Mesendoderm (in vitro differentiated cells): ENCODE measurements at regions not wholly inside any gene's neighbourhood (a gene's known extent, or its start where the extent isn't known, plus 50 kb on each side); places are given as distances from the start of the nearest gene placed in this dataset.
A peak's percentile ranks its signal among the peaks of the same experiment; 100 is the strongest.

Experiments
- DNase-seq: peaks from one replicate; pipeline ENCODE4 v3.0.0; 2013
- H2AK5ac ChIP-seq: 2 replicates; pipeline ENCODE4 v1.6.1; 2013; ENCODE audit warnings: low read length, inconsistent platforms
- H2BK120ac ChIP-seq: 2 replicates; pipeline ENCODE4 v1.6.1; 2013; ENCODE audit warnings: low read depth, mild to moderate bottlenecking, low read length, moderate library complexity, mixed read lengths
- H2BK15ac ChIP-seq: replicated peaks from 2 replicates; pipeline ENCODE4 v1.6.1; 2013; ENCODE audit warnings: low read depth, mild to moderate bottlenecking, moderate library complexity
- H2BK5ac ChIP-seq: 2 replicates; pipeline ENCODE4 v1.6.1; 2013; ENCODE audit warnings: low read length, inconsistent platforms
- H3K18ac ChIP-seq: 2 replicates; pipeline ENCODE4 v1.6.1; 2013; ENCODE audit warnings: mild to moderate bottlenecking, low read length, mixed read lengths
- H3K23ac ChIP-seq: one replicate; pipeline ENCODE4 v1.6.1; 2013; ENCODE audit warnings: low read length
- H3K27ac ChIP-seq: 2 replicates; pipeline ENCODE4 v1.5.1; 2013; ENCODE audit warnings: low read depth, mild to moderate bottlenecking, inconsistent platforms, low read length, moderate library complexity
- H3K27me3 ChIP-seq: 2 replicates; pipeline ENCODE4 v1.6.1; 2013; ENCODE audit warnings: low read length, control low read depth, mild to moderate bottlenecking, inconsistent platforms; ENCODE audit not compliant: insufficient read depth, poor library complexity
- H3K36me3 ChIP-seq: 2 replicates; pipeline ENCODE4 v1.6.1; 2013; ENCODE audit warnings: low read length, inconsistent platforms; ENCODE audit not compliant: control insufficient read depth, insufficient read depth
- H3K4ac ChIP-seq: one replicate; pipeline ENCODE4 v1.6.1; 2013; ENCODE audit warnings: low read depth, mild to moderate bottlenecking, low read length, moderate library complexity
- H3K4me1 ChIP-seq: 2 replicates; pipeline ENCODE4 v1.6.1; 2013; ENCODE audit warnings: low read depth, low read length, inconsistent platforms; ENCODE audit not compliant: control insufficient read depth
- H3K4me2 ChIP-seq: 2 replicates; pipeline ENCODE4 v1.6.1; 2013; ENCODE audit warnings: low read length
- H3K4me3 ChIP-seq: 2 replicates; pipeline ENCODE4 v1.5.1; 2013; ENCODE audit warnings: mild to moderate bottlenecking, low read length
- H3K56ac ChIP-seq: one replicate; pipeline ENCODE4 v1.6.1; 2013; ENCODE audit warnings: low read length
- H3K79me1 ChIP-seq: 2 replicates; pipeline ENCODE4 v1.6.1; 2013; ENCODE audit warnings: low read length, inconsistent platforms
- H3K79me2 ChIP-seq: 2 replicates; pipeline ENCODE4 v1.6.1; 2013; ENCODE audit warnings: mild to moderate bottlenecking, low read length; ENCODE audit not compliant: control insufficient read depth, insufficient read depth
- H3K9ac ChIP-seq: 2 replicates; pipeline ENCODE4 v1.6.1; 2013; ENCODE audit warnings: low read length, inconsistent platforms
- H4K5ac ChIP-seq: one replicate; pipeline ENCODE4 v1.6.1; 2013; ENCODE audit warnings: low read length
- H4K8ac ChIP-seq: one replicate; pipeline ENCODE4 v1.6.1; 2013; ENCODE audit warnings: low read depth, mild to moderate bottlenecking, control low read depth, low read length, moderate library complexity
- WGBS: extraction: QIAGEN DNeasy Blood & Tissue Kit; methylation state at CpG from one replicate; pipeline ENCODE4 v1.1.7; 2013; ENCODE audit warnings: low lambda C conversion rate, missing lambda C conversion rate; ENCODE audit not compliant: insufficient coverage; ENCODE audit errors: extremely low coverage; 5-methylcytosine and 5-hydroxymethylcytosine counted together

DNA sequence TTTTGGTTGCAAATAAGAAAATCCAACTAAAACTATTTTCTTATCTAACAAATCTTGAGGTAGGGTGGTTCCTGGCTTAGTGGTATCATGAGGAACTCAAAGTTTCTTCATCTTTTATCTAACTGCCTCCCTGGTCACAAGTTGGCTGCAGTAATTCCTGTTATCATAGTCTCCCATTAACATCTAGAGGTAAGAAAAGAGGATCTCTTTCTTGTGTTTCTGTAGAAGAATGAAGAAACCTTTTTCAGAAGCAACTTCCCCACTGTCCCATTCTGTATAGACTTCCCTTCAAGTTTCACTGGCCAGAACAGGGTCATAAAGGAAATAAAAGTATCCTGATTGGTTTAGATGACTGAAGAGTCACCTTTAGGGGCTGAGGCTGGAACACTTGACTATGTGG, 81.8 kb upstream of the ELL2 start:
- Histone ChIP-seq H2BK120ac (no peak overlapping the region), H4K8ac (no peak overlapping the region), H3K79me1 (no peaks in the 10 kb centered on the region), H3K4ac (no peak overlapping the region), H3K36me3 (no peaks in the 10 kb centered on the region), H3K79me2 (no peaks in the 10 kb centered on the region), H3K27ac (no peak overlapping the region), H3K18ac (no peak overlapping the region), H2AK5ac (no peak overlapping the region), H3K27me3 (no peaks in the 10 kb centered on the region), H3K4me3 (no peak overlapping the region), H2BK15ac (no peak overlapping the region), H4K5ac (no peak overlapping the region), H3K9ac (no peak overlapping the region), H3K56ac (no peak overlapping the region), H3K23ac (no peak overlapping the region), H3K4me1 (no peaks in the 10 kb centered on the region), H3K4me2 (no peak overlapping the region), H2BK5ac (no peak overlapping the region)
- no peak for DNase-seq

GRCh38 chr5:96037128-96037527, 75.5 kb upstream of the ELL2 start:
- H3K79me2 ChIP-seq: no peaks in the 10 kb centered on the region
- H3K23ac ChIP-seq: no peak overlapping the region
- H4K5ac ChIP-seq: no peak overlapping the region
- no peak overlapping the region for H3K27ac ChIP-seq
- H3K4me3 ChIP-seq: no peak overlapping the region
- no peak overlapping the region for H3K18ac ChIP-seq
- H3K36me3 ChIP-seq: no peaks in the 10 kb centered on the region
- no peak overlapping the region for H3K4me2 ChIP-seq
- H3K4ac ChIP-seq: no peak overlapping the region
- no peaks in the 10 kb centered on the region for H3K4me1 ChIP-seq
- DNase-seq: no peak
- no peak overlapping the region for H2BK5ac ChIP-seq
- no peak overlapping the region for H2BK15ac ChIP-seq
- no peaks in the 10 kb centered on the region for H3K79me1 ChIP-seq
- no peak overlapping the region for H2BK120ac ChIP-seq
- H3K56ac ChIP-seq: no peak overlapping the region
- H3K9ac ChIP-seq: no peak overlapping the region
- no peaks in the 10 kb centered on the region for H3K27me3 ChIP-seq
- WGBS: no CpG with 5 or more reads among the region's 2 CpGs
- H2AK5ac ChIP-seq: no peak overlapping the region
- no peak overlapping the region for H4K8ac ChIP-seq

- H3K27me3 ChIP-seq: no peaks in the 10 kb centered on the region
- no peak overlapping the region for H2BK5ac ChIP-seq
- no peaks in the 10 kb centered on the region for H3K79me2 ChIP-seq
- H3K9ac ChIP-seq: no peak overlapping the region
- no peak overlapping the region for H3K18ac ChIP-seq
- no peak overlapping the region for H2BK120ac ChIP-seq
- H2BK15ac ChIP-seq: no peak overlapping the region
- H4K5ac ChIP-seq: no peak overlapping the region
- H3K27ac ChIP-seq: no peak overlapping the region
- H3K23ac ChIP-seq: no peak overlapping the region
- no peak overlapping the region for H4K8ac ChIP-seq
- DNase-seq: no peak
- H3K4me2 ChIP-seq: no peak overlapping the region
- H3K4me3 ChIP-seq: no peak overlapping the region
- H3K4ac ChIP-seq: no peak overlapping the region
- WGBS: no CpG with 5 or more reads among the region's 1 CpG
- no peaks in the 10 kb centered on the region for H3K4me1 ChIP-seq
- no peaks in the 10 kb centered on the region for H3K79me1 ChIP-seq
- H3K56ac ChIP-seq: no peak overlapping the region
- no peaks in the 10 kb centered on the region for H3K36me3 ChIP-seq
- no peak overlapping the region for H2AK5ac ChIP-seq
Measured at GRCh38 chr5:96036301-96036700, 74.7 kb upstream of the ELL2 start.

- H2BK120ac ChIP-seq: no peak overlapping the region
- DNase-seq: no peak
- no peak overlapping the region for H4K5ac ChIP-seq
- no CpG with 5 or more reads among the region's 3 CpGs for WGBS
- H3K79me1 ChIP-seq: no peaks in the 10 kb centered on the region
- no peak overlapping the region for H2BK15ac ChIP-seq
- no peak overlapping the region for H3K18ac ChIP-seq
- H4K8ac ChIP-seq: peak overlapping the region; percentile 56
- H3K4me1 ChIP-seq: no peaks in the 10 kb centered on the region
- H3K4ac ChIP-seq: no peak overlapping the region
- H3K23ac ChIP-seq: no peak overlapping the region
- H2AK5ac ChIP-seq: no peak overlapping the region
- H3K36me3 ChIP-seq: no peaks in the 10 kb centered on the region
- H3K56ac ChIP-seq: no peak overlapping the region
- H3K27ac ChIP-seq: no peak overlapping the region
- H3K4me2 ChIP-seq: no peak overlapping the region
- H3K4me3 ChIP-seq: no peak overlapping the region
- no peaks in the 10 kb centered on the region for H3K27me3 ChIP-seq
- no peak overlapping the region for H3K9ac ChIP-seq
- no peak overlapping the region for H2BK5ac ChIP-seq
- H3K79me2 ChIP-seq: no peaks in the 10 kb centered on the region
Measured at GRCh38 chr5:96035796-96036195, 74.1 kb upstream of the ELL2 start.

DNA sequence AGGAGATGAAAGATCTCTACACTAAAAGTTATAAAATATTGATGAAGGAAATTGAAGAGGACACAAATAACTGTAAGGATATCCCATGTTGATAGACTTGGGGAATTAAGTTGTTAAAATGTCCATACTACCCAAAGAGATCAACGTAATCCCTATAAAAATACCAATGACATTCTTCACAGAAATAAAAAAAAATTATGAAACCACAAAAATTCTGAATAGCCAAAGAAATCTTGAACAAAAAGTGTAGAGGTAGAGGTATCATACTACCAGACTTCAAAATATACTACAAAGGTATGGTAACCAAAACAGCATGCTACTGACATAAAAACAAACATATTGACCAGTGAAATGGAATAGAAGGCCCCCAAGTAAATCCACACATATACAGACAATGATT, 71.5 kb upstream of the ELL2 start:
- no peak overlapping the region for H3K23ac ChIP-seq
- no peak overlapping the region for H4K8ac ChIP-seq
- H3K79me1 ChIP-seq: no peaks in the 10 kb centered on the region
- no peaks in the 10 kb centered on the region for H3K27me3 ChIP-seq
- H2BK5ac ChIP-seq: no peak overlapping the region
- H3K4me3 ChIP-seq: no peak overlapping the region
- H3K9ac ChIP-seq: no peak overlapping the region
- DNase-seq: no peak
- no peak overlapping the region for H2AK5ac ChIP-seq
- H3K56ac ChIP-seq: no peak overlapping the region
- no peaks in the 10 kb centered on the region for H3K79me2 ChIP-seq
- no peak overlapping the region for H3K27ac ChIP-seq
- WGBS: no CpG with 5 or more reads among the region's 1 CpG
- H3K4me2 ChIP-seq: no peak overlapping the region
- H4K5ac ChIP-seq: no peak overlapping the region
- H3K36me3 ChIP-seq: no peaks in the 10 kb centered on the region
- no peak overlapping the region for H3K18ac ChIP-seq
- H2BK120ac ChIP-seq: no peak overlapping the region
- no peak overlapping the region for H3K4ac ChIP-seq
- H3K4me1 ChIP-seq: no peaks in the 10 kb centered on the region
- H2BK15ac ChIP-seq: no peak overlapping the region

GRCh38 chr5:96031811-96032261, 70.2 kb upstream of the ELL2 start:
- Histone ChIP-seq H3K79me1 (no peaks in the 10 kb centered on the region), H3K36me3 (no peaks in the 10 kb centered on the region), H4K5ac (no peak overlapping the region), H3K79me2 (no peaks in the 10 kb centered on the region), H2AK5ac (no peak overlapping the region), H3K4me3 (no peak overlapping the region), H3K23ac (no peak overlapping the region), H3K27ac (no peak overlapping the region), H3K4ac (no peak overlapping the region), H3K9ac (no peak overlapping the region), H3K27me3 (no peaks in the 10 kb centered on the region), H2BK5ac (no peak overlapping the region), H4K8ac (no peak overlapping the region), H2BK120ac (no peak overlapping the region), H3K56ac (no peak overlapping the region), H3K4me1 (no peaks in the 10 kb centered on the region), H3K4me2 (no peak overlapping the region), H3K18ac (no peak overlapping the region), H2BK15ac (no peak overlapping the region)
- no CpG with 5 or more reads among the region's 1 CpG for WGBS
- DNase-seq: no peak
